ENCODE measurements at regions not wholly inside any gene's neighbourhood (a gene's known extent, or its start where the extent isn't known, plus 50 kb on each side); places are given as distances from the start of the nearest gene placed in this dataset.

DNA sequence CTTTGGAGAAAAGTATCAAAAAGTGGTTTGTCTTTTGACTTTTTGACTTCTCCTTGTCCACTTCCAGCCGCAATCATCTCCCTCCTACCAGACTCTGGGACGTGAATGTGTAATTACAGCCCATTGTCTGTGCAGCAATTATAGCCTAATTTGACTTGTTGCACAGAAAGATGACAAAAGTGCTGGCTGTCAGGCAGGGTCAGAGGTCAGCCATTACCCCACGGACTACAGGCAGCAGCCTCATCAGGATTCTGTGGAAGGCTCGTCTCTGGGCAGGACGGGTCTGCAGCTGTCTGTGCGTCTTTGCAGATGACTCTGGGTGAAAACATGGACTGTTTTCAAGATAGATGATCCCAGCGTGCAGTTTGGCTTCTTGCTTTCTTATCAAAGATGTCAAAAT, 102.2 kb upstream of the EDNRB start:
- Histone ChIP-seq H3K9me3 (peaks cover 0 to 11% (median 0%) of the 10 kb centered on the region in 4 donors), H3K27ac (no peak overlapping the region), H3K27me3 (no peaks in the 10 kb centered on the region), H3K4me3 (no peak overlapping the region), H3K36me3 (no peaks in the 10 kb centered on the region), H3K4me1 (peaks cover 0 to 6% (median 0%) of the 10 kb centered on the region in 4 donors)
- DNase-seq, result peak in 1 of 2 donors; percentile 15
- no peak for TF ChIP-seq POLR2AphosphoS5 (IDR thresholded peaks at IDR 0.05)
- TF ChIP-seq EP300 (IDR thresholded peaks at IDR 0.05), result no peak
- no peak for TF ChIP-seq POLR2A (IDR thresholded peaks at IDR 0.05)
- TF ChIP-seq, protein P1, sequence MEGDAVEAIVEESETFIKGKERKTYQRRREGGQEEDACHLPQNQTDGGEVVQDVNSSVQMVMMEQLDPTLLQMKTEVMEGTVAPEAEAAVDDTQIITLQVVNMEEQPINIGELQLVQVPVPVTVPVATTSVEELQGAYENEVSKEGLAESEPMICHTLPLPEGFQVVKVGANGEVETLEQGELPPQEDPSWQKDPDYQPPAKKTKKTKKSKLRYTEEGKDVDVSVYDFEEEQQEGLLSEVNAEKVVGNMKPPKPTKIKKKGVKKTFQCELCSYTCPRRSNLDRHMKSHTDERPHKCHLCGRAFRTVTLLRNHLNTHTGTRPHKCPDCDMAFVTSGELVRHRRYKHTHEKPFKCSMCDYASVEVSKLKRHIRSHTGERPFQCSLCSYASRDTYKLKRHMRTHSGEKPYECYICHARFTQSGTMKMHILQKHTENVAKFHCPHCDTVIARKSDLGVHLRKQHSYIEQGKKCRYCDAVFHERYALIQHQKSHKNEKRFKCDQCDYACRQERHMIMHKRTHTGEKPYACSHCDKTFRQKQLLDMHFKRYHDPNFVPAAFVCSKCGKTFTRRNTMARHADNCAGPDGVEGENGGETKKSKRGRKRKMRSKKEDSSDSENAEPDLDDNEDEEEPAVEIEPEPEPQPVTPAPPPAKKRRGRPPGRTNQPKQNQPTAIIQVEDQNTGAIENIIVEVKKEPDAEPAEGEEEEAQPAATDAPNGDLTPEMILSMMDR (IDR thresholded peaks at IDR 0.05), result no peak
- intact Hi-C loops (cut with DNase I; ENCODE audit: low total_unique reads), result no loop called here
- 60 to 82% (median 76%) methylated on average over 7 of the region's 7 CpGs for WGBS, 5 donors

DNA sequence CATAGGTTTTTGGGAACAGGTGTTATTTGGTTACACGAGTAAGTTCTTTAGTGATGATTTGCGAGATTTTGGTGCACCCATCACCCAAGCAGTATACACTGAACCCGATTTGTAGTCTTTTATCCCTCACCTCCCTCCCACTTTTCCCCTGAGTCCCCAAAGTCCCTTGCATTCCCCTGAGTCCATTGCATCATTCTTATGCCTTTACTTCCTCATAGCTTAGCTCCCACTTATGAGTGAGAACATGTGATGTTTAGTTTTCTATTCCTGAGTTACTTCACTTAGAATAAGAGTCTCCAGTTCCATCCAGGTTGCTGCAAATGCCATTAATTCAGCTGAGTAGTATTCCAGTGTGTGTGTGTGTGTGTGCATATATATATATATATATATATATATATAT, 97.2 kb upstream of the EDNRB start:
- no peak for DNase-seq
- intact Hi-C loops (cut with DNase I; ENCODE audit: low total_unique reads), result no loop called here
- H3K36me3 ChIP-seq, result no peaks in the 10 kb centered on the region
- no peak overlapping the region for H3K4me3 ChIP-seq
- peaks cover 0 to 11% (median 0%) of the 10 kb centered on the region in 4 donors for H3K9me3 ChIP-seq
- TF ChIP-seq POLR2A (IDR thresholded peaks at IDR 0.05), result no peak
- no peak for TF ChIP-seq POLR2AphosphoS5 (IDR thresholded peaks at IDR 0.05)
- TF ChIP-seq, protein P1 (IDR thresholded peaks at IDR 0.05), result no peak
- no peak for TF ChIP-seq EP300 (IDR thresholded peaks at IDR 0.05)
- H3K27ac ChIP-seq, result no peak overlapping the region
- WGBS, 5 donors, result 81 to 95% (median 88%) methylated on average over 3 of the region's 3 CpGs
- H3K4me1 ChIP-seq, result no peaks in the 10 kb centered on the region
- no peaks in the 10 kb centered on the region for H3K27me3 ChIP-seq

DNA sequence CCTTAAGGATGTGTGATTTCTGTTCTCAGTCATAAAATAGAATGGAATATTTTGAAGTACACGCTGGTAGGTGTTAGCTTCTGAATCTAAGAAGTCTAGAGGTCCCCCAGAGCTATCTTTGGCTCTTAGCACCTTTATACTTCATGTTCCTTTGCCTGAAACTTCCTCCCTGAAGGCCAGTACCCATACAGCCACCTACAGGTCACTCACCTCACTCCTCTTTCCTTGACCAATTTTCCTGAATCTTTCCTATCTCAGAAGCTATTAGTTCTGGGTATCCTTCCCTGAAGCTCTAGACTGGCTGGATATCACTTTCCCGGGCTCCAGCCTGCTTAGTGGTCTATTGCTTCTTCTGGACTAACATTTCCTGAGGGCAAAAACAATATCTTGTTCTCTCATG, 93.4 kb upstream of the EDNRB start:
- no peak overlapping the region for H3K27ac ChIP-seq
- H3K4me3 ChIP-seq, result no peak overlapping the region
- peaks cover 0 to 4% (median 0%) of the 10 kb centered on the region in 4 donors for H3K9me3 ChIP-seq
- H3K36me3 ChIP-seq, result no peaks in the 10 kb centered on the region
- TF ChIP-seq, protein P1 (IDR thresholded peaks at IDR 0.05), result no peak
- TF ChIP-seq POLR2A (IDR thresholded peaks at IDR 0.05), result no peak
- TF ChIP-seq EP300 (IDR thresholded peaks at IDR 0.05), result no peak
- TF ChIP-seq POLR2AphosphoS5 (IDR thresholded peaks at IDR 0.05), result no peak
- H3K4me1 ChIP-seq, result no peaks in the 10 kb centered on the region
- intact Hi-C loops (cut with DNase I; ENCODE audit: low total_unique reads), result no loop called here
- no peaks in the 10 kb centered on the region for H3K27me3 ChIP-seq
- 73 to 100% (median 88%) methylated on average over 2 of the region's 2 CpGs for WGBS, 5 donors
- DNase-seq, result no peak

DNA sequence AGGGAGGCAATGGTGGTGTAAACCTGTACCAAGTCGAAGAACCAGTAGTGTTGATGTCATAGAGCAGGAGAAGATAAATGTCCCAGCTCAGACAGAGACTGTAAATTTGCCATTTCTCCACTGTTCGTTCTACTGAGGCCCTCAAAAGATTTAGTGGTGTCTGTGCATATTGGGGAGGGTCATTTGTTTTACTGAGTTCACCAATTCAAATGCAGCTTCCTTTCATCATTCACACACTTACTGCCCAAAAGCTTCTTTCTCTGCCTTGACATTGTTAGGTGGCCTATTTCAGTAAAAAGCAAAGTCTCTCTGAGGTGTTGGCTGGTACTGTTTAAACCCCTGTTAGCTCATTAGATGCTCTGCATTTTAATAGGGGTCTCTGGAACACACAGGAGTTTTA, 86.2 kb upstream of the EDNRB start:
- no peak overlapping the region for H3K4me3 ChIP-seq
- no peak overlapping the region for H3K27ac ChIP-seq
- H3K27me3 ChIP-seq, result no peaks in the 10 kb centered on the region
- DNase-seq, result no peak
- peaks cover 0 to 9% (median 3%) of the 10 kb centered on the region in 4 donors for H3K9me3 ChIP-seq
- intact Hi-C loops (cut with DNase I; ENCODE audit: low total_unique reads), result no loop called here
- no peaks in the 10 kb centered on the region for H3K4me1 ChIP-seq
- TF ChIP-seq, protein P1 (IDR thresholded peaks at IDR 0.05), result no peak
- TF ChIP-seq EP300 (IDR thresholded peaks at IDR 0.05), result no peak
- no peak for TF ChIP-seq POLR2AphosphoS5 (IDR thresholded peaks at IDR 0.05)
- TF ChIP-seq POLR2A (IDR thresholded peaks at IDR 0.05), result no peak
- no peaks in the 10 kb centered on the region for H3K36me3 ChIP-seq
- 80 to 87% (median 83%) methylated on average over 2 of the region's 2 CpGs for WGBS, 5 donors
